ENCODE measurements at regions not wholly inside any gene's neighbourhood (a gene's known extent, or its start where the extent isn't known, plus 50 kb on each side); places are given as distances from the start of the nearest gene placed in this dataset.

GRCh38 chr4:136562834-136563233, 969.5 kb downstream of the PCDH18 start:
- DNase-seq: no peak
- H3K4me3 ChIP-seq (replicated peaks in 1 of 3; ENCODE audit: low read depth in 2 of 3, low read length in 3 of 3): no peak overlapping the region
- Mint-ChIP-seq H3K9me3 (peaks cover 0 to 4% (median 0%) of the 10 kb centered on the region in 7 donors), H3K27me3 (ENCODE audit: low read depth in 3 of 3) (peaks cover 0 to 2% (median 0%) of the 10 kb centered on the region in 3 donors), H3K27ac (no peak overlapping the region), H3K4me3 (no peak overlapping the region), H3K36me3 (no peaks in the 10 kb centered on the region), H3K4me1 (no peaks in the 10 kb centered on the region)
- H3K4me1 ChIP-seq (ENCODE audit: control insufficient read depth in 1 of 2, insufficient read depth in 2 of 2, low read length in 2 of 2): no peaks in the 10 kb centered on the region
- no peak for TF ChIP-seq CTCF (IDR thresholded peaks at IDR 0.05)
- H3K79me2 ChIP-seq (ENCODE audit: insufficient read depth, low read length): no peaks in the 10 kb centered on the region
- no peak overlapping the region for H3K4me2 ChIP-seq (replicated peaks; ENCODE audit: extremely low read depth, low read length, poor library complexity, severe bottlenecking)
- H3K9me3 ChIP-seq (replicated peaks in 1 of 2; ENCODE audit: control insufficient read depth in 1 of 2, insufficient read depth in 1 of 2, low read length in 2 of 2): no peaks in the 10 kb centered on the region
- no peaks in the 10 kb centered on the region for H3K36me3 ChIP-seq (replicated peaks in 1 of 2; ENCODE audit: control insufficient read depth in 1 of 2, insufficient read depth in 2 of 2, low read length in 2 of 2)
- intact Hi-C loops (cut with micrococcal nuclease): no loop called here
- no peak overlapping the region for H2AFZ ChIP-seq (ENCODE audit: insufficient read depth, low read depth, low read length, poor library complexity, severe bottlenecking)
- H3K27ac ChIP-seq (ENCODE audit: low read depth in 1 of 2, low read length in 2 of 2): no peak overlapping the region
- WGBS (ENCODE audit: insufficient coverage): no CpG with 5 or more reads among the region's 1 CpG
- H3K9ac ChIP-seq (ENCODE audit: insufficient read depth, low read length, poor library complexity, severe bottlenecking): no peak overlapping the region
- no peaks in the 10 kb centered on the region for H4K20me1 ChIP-seq (ENCODE audit: insufficient read depth, low read length)
- H3K27me3 ChIP-seq (ENCODE audit: control insufficient read depth in 2 of 2, insufficient read depth in 2 of 2, low read length in 2 of 2): no peaks in the 10 kb centered on the region

- no peaks in the 10 kb centered on the region for H3K9me3 ChIP-seq (replicated peaks in 1 of 2; ENCODE audit: control insufficient read depth in 1 of 2, insufficient read depth in 1 of 2, low read length in 2 of 2)
- no peak for TF ChIP-seq CTCF (IDR thresholded peaks at IDR 0.05)
These were observed 973.3 kb downstream of the PCDH18 start for GRCh38 chr4:136558940-136559494.

More at GRCh38 chr4:136558940-136559494, 973.3 kb downstream of the PCDH18 start:
- H3K36me3 Mint-ChIP-seq: no peaks in the 10 kb centered on the region
- no peak overlapping the region for H3K27ac Mint-ChIP-seq
- H3K4me3 ChIP-seq (replicated peaks in 1 of 3; ENCODE audit: low read depth in 2 of 3, low read length in 3 of 3): no peak overlapping the region
- H3K79me2 ChIP-seq (ENCODE audit: insufficient read depth, low read length): no peaks in the 10 kb centered on the region
- 86% methylated on average over 1 of the region's 4 CpGs for WGBS (ENCODE audit: insufficient coverage)
- H4K20me1 ChIP-seq (ENCODE audit: insufficient read depth, low read length): no peaks in the 10 kb centered on the region
- peaks cover 0 to 2% (median 0%) of the 10 kb centered on the region in 7 donors for H3K9me3 Mint-ChIP-seq
- intact Hi-C loops (cut with micrococcal nuclease): no loop called here
- H3K4me1 ChIP-seq (ENCODE audit: control insufficient read depth in 1 of 2, insufficient read depth in 2 of 2, low read length in 2 of 2): no peaks in the 10 kb centered on the region
- no peaks in the 10 kb centered on the region for H3K4me1 Mint-ChIP-seq
- no peak overlapping the region for H3K4me3 Mint-ChIP-seq
- no peak for DNase-seq
- H2AFZ ChIP-seq (ENCODE audit: insufficient read depth, low read depth, low read length, poor library complexity, severe bottlenecking): no peak overlapping the region
- no peak overlapping the region for H3K27ac ChIP-seq (ENCODE audit: low read depth in 1 of 2, low read length in 2 of 2)
- H3K27me3 ChIP-seq (ENCODE audit: control insufficient read depth in 2 of 2, insufficient read depth in 2 of 2, low read length in 2 of 2): no peaks in the 10 kb centered on the region
- no peak overlapping the region for H3K4me2 ChIP-seq (replicated peaks; ENCODE audit: extremely low read depth, low read length, poor library complexity, severe bottlenecking)
- H3K9ac ChIP-seq (ENCODE audit: insufficient read depth, low read length, poor library complexity, severe bottlenecking): no peak overlapping the region
- no peaks in the 10 kb centered on the region for H3K27me3 Mint-ChIP-seq (ENCODE audit: low read depth in 3 of 3)
- H3K36me3 ChIP-seq (replicated peaks in 1 of 2; ENCODE audit: control insufficient read depth in 1 of 2, insufficient read depth in 2 of 2, low read length in 2 of 2): no peaks in the 10 kb centered on the region
